ENCODE measurements at regions not wholly inside any gene's neighbourhood (a gene's known extent, or its start where the extent isn't known, plus 50 kb on each side); places are given as distances from the start of the nearest gene placed in this dataset.
"Not testable (repeated sequence)": the region's sequence is repeated elsewhere in the genome, so short reads cannot be mapped to it uniquely, and the experiment has no call there.

DNA sequence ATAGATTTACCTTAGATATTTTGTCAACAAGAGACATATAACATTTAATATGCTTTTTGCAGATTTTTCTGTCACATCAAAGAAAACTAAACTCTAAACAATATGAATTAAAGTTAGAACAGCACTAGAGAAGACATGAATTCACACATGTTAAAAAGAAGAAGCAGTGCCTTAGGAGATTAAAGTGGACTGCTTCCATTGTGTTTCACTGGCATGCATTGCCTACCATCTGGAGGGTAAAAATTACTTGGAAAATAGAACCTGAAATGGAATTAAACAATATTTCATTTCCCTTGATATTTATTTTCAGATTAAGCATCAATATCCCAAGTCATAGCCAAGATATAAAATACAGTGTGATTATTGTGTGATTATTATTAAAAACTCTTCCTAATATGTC is 319.4 kb upstream of the CDH18 start:
- Histone ChIP-seq H3K27me3 (ENCODE audit: control insufficient read depth in 4 of 4, insufficient read depth in 4 of 4, low read length in 3 of 4) (no peaks in the 10 kb centered on the region), H3K4me3 (ENCODE audit: low read depth in 1 of 3, low read length in 3 of 3) (no peak overlapping the region), H3K9ac (ENCODE audit: low read depth in 1 of 2, low read length in 2 of 2) (no peak overlapping the region), H3K4me1 (ENCODE audit: control insufficient read depth in 4 of 4, insufficient read depth in 4 of 4, low read length in 3 of 4) (no peaks in the 10 kb centered on the region), H3K27ac (ENCODE audit: low read depth in 1 of 2, low read length in 2 of 2) (no peak overlapping the region), H3K9me3 (ENCODE audit: control insufficient read depth in 4 of 4, low read length in 3 of 4) (no peaks in the 10 kb centered on the region), H3K36me3 (ENCODE audit: control insufficient read depth in 4 of 4, insufficient read depth in 3 of 4, low read depth in 1 of 4, low read length in 3 of 4) (no peaks in the 10 kb centered on the region)
- no peak for DNase-seq (ENCODE audit: low spot score)
- TF ChIP-seq, protein P1, sequence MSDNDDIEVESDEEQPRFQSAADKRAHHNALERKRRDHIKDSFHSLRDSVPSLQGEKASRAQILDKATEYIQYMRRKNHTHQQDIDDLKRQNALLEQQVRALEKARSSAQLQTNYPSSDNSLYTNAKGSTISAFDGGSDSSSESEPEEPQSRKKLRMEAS (IDR thresholded peaks at IDR 0.05): no peak
- no peak for TF ChIP-seq FOXA2 (IDR thresholded peaks at IDR 0.05)

DNA sequence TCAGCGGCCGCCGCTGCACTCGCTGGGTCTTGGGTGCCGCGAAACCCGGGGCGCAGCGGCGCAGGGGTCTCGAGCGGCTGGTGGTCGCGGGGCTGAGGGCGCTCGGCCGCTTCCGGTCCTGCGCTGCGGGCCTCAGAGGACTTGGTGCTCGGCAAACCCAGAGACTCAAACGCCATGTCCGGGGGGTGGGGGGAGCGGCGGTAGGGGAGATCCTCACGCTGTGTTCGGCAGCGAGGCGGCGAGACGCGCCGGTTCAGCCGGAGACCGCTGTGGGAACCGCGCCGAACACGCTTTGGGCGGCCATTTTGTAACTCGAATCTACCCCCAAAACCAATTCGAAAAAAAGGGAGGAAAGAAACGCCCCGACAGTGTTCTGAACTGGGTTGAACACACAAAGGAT is 317.5 kb upstream of the CDH18 start:
- no peak for TF ChIP-seq RXRA (IDR thresholded peaks at IDR 0.05)
- TF ChIP-seq SP1 (IDR thresholded peaks at IDR 0.05): no peak
- no peak for TF ChIP-seq FOXA2 (IDR thresholded peaks at IDR 0.05)
- TF ChIP-seq JUND (IDR thresholded peaks at IDR 0.05): no peak
- TF ChIP-seq, protein P1 (IDR thresholded peaks at IDR 0.05): no peak
- TF ChIP-seq, protein P2, sequence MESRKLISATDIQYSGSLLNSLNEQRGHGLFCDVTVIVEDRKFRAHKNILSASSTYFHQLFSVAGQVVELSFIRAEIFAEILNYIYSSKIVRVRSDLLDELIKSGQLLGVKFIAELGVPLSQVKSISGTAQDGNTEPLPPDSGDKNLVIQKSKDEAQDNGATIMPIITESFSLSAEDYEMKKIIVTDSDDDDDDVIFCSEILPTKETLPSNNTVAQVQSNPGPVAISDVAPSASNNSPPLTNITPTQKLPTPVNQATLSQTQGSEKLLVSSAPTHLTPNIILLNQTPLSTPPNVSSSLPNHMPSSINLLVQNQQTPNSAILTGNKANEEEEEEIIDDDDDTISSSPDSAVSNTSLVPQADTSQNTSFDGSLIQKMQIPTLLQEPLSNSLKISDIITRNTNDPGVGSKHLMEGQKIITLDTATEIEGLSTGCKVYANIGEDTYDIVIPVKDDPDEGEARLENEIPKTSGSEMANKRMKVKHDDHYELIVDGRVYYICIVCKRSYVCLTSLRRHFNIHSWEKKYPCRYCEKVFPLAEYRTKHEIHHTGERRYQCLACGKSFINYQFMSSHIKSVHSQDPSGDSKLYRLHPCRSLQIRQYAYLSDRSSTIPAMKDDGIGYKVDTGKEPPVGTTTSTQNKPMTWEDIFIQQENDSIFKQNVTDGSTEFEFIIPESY (IDR thresholded peaks at IDR 0.05): no peak
- TF ChIP-seq RAD21 (IDR thresholded peaks at IDR 0.05): no peak
- no peak for DNase-seq (ENCODE audit: low spot score)
- Histone ChIP-seq H3K27me3 (ENCODE audit: control insufficient read depth in 4 of 4, insufficient read depth in 4 of 4, low read length in 3 of 4) (no peaks in the 10 kb centered on the region), H3K4me3 (ENCODE audit: low read depth in 1 of 3, low read length in 3 of 3) (no peak overlapping the region), H3K9me3 (ENCODE audit: control insufficient read depth in 4 of 4, low read length in 3 of 4) (no peaks in the 10 kb centered on the region), H3K36me3 (ENCODE audit: control insufficient read depth in 4 of 4, insufficient read depth in 3 of 4, low read depth in 1 of 4, low read length in 3 of 4) (no peaks in the 10 kb centered on the region), H3K9ac (ENCODE audit: low read depth in 1 of 2, low read length in 2 of 2) (no peak overlapping the region), H3K27ac (ENCODE audit: low read depth in 1 of 2, low read length in 2 of 2) (no peak overlapping the region), H3K4me1 (ENCODE audit: control insufficient read depth in 4 of 4, insufficient read depth in 4 of 4, low read length in 3 of 4) (no peaks in the 10 kb centered on the region)
- WGBS: 79% methylated on average over 44 of the region's 44 CpGs

DNA sequence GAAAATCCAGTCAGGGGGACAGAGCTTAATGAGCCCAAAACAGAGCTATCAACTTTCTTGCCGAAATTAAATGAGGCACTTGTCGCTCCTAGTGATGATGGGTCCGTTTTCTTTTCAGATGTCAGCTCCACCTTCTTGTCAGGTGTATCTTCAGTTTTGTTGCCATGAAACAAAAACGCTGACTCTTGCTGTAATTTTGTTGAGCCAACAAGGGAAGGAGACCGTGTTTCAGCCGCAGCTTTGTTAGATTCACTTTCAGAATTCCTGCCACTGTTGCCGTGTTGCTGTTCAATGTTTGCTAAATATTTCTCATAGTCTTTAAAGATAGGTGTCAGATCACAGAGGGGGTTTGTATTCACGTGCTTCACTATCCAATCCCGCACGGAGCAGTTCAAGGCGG is 316.6 kb upstream of the CDH18 start:
- not testable (repeated sequence) for H3K4me1 ChIP-seq (ENCODE audit: control insufficient read depth in 4 of 4, insufficient read depth in 4 of 4, low read length in 3 of 4); H3K4me3 ChIP-seq (ENCODE audit: low read depth in 1 of 3, low read length in 3 of 3); H3K36me3 ChIP-seq (ENCODE audit: control insufficient read depth in 4 of 4, insufficient read depth in 3 of 4, low read depth in 1 of 4, low read length in 3 of 4); H3K27ac ChIP-seq (ENCODE audit: low read depth in 1 of 2, low read length in 2 of 2); DNase-seq (ENCODE audit: low spot score); H3K27me3 ChIP-seq (ENCODE audit: control insufficient read depth in 4 of 4, insufficient read depth in 4 of 4, low read length in 3 of 4); H3K9ac ChIP-seq (ENCODE audit: low read depth in 1 of 2, low read length in 2 of 2); H3K9me3 ChIP-seq (ENCODE audit: control insufficient read depth in 4 of 4, low read length in 3 of 4)
- WGBS: 82% methylated on average over 11 of the region's 11 CpGs

DNA sequence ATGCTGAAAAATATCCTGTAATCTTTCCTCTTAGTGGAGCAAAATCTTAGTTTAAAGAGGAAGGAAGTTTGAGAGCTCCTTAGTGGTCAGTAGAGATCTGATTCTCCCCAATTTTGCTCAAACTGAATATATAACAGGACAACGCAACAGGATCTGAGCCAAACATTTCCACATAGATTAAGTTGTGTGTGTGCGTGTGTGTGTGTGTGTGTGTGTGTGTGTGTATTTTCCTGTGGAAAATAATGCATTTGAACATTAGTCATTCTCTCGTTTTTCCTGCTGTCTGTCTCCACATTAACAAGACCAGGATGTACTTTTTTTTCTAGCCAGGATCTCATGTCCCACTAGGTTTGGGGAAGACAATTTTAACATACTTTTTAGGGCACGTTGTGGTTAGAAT is 312.1 kb upstream of the CDH18 start:
- Histone ChIP-seq H3K4me3 (ENCODE audit: low read depth in 1 of 3, low read length in 3 of 3) (no peak overlapping the region), H3K27me3 (ENCODE audit: control insufficient read depth in 4 of 4, insufficient read depth in 4 of 4, low read length in 3 of 4) (no peaks in the 10 kb centered on the region), H3K9ac (ENCODE audit: low read depth in 1 of 2, low read length in 2 of 2) (no peak overlapping the region), H3K9me3 (ENCODE audit: control insufficient read depth in 4 of 4, low read length in 3 of 4) (no peaks in the 10 kb centered on the region), H3K4me1 (ENCODE audit: control insufficient read depth in 4 of 4, insufficient read depth in 4 of 4, low read length in 3 of 4) (no peaks in the 10 kb centered on the region), H3K27ac (ENCODE audit: low read depth in 1 of 2, low read length in 2 of 2) (no peak overlapping the region), H3K36me3 (ENCODE audit: control insufficient read depth in 4 of 4, insufficient read depth in 3 of 4, low read depth in 1 of 4, low read length in 3 of 4) (no peaks in the 10 kb centered on the region)
- TF ChIP-seq, protein P1 (IDR thresholded peaks at IDR 0.05): no peak
- TF ChIP-seq SP1 (IDR thresholded peaks at IDR 0.05) (no peak), GABPA (IDR thresholded peaks at IDR 0.05 in 1 of 2, conservative IDR thresholded peaks at IDR 0.05 in 1 of 2) (no peak), RXRA (IDR thresholded peaks at IDR 0.05) (no peak), EGR1 (IDR thresholded peaks at IDR 0.05; ENCODE audit: low read depth in 2 of 2) (no peak), HNF4G (IDR thresholded peaks at IDR 0.05) (no peak)
- TF ChIP-seq, protein P3, sequence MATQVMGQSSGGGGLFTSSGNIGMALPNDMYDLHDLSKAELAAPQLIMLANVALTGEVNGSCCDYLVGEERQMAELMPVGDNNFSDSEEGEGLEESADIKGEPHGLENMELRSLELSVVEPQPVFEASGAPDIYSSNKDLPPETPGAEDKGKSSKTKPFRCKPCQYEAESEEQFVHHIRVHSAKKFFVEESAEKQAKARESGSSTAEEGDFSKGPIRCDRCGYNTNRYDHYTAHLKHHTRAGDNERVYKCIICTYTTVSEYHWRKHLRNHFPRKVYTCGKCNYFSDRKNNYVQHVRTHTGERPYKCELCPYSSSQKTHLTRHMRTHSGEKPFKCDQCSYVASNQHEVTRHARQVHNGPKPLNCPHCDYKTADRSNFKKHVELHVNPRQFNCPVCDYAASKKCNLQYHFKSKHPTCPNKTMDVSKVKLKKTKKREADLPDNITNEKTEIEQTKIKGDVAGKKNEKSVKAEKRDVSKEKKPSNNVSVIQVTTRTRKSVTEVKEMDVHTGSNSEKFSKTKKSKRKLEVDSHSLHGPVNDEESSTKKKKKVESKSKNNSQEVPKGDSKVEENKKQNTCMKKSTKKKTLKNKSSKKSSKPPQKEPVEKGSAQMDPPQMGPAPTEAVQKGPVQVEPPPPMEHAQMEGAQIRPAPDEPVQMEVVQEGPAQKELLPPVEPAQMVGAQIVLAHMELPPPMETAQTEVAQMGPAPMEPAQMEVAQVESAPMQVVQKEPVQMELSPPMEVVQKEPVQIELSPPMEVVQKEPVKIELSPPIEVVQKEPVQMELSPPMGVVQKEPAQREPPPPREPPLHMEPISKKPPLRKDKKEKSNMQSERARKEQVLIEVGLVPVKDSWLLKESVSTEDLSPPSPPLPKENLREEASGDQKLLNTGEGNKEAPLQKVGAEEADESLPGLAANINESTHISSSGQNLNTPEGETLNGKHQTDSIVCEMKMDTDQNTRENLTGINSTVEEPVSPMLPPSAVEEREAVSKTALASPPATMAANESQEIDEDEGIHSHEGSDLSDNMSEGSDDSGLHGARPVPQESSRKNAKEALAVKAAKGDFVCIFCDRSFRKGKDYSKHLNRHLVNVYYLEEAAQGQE (IDR thresholded peaks at IDR 0.05): no peak
- TF ChIP-seq, protein P4, sequence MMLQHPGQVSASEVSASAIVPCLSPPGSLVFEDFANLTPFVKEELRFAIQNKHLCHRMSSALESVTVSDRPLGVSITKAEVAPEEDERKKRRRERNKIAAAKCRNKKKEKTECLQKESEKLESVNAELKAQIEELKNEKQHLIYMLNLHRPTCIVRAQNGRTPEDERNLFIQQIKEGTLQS (IDR thresholded peaks at IDR 0.05): no peak
- TF ChIP-seq, protein P2 (IDR thresholded peaks at IDR 0.05): no peak
- no peak for DNase-seq (ENCODE audit: low spot score)
- WGBS: 42% methylated on average over 4 of the region's 4 CpGs
